Stomach (tissue), 4 donors: ENCODE measurements at regions not wholly inside any gene's neighbourhood (a gene's known extent, or its start where the extent isn't known, plus 50 kb on each side); places are given as distances from the start of the nearest gene placed in this dataset.

Experiments used
- POLR2A ChIP-seq, 4 donors: fragments of 450-650 bp; IDR thresholded peaks; one replicate each; pipeline ENCODE4 v1.6.1; 2016; ENCODE audit warnings: antibody characterized with exemption in 4 of 4, control low read depth in 2 of 4, mild to moderate bottlenecking in 1 of 4, moderate library complexity in 1 of 4
- TF ChIP-seq, protein P1 (sequence below), 7 experiments: fragments of 450-650 bp in 4 of 7; fragments of 200-600 bp in 3 of 7; sonication (generic) in 3 of 7; IDR thresholded peaks; one replicate each; pipeline ENCODE4 v1.5.1; 2016 to 2019; ENCODE audit warnings: antibody characterized with exemption in 7 of 7, control low read depth in 2 of 7, mild to moderate bottlenecking in 1 of 7

DNA sequence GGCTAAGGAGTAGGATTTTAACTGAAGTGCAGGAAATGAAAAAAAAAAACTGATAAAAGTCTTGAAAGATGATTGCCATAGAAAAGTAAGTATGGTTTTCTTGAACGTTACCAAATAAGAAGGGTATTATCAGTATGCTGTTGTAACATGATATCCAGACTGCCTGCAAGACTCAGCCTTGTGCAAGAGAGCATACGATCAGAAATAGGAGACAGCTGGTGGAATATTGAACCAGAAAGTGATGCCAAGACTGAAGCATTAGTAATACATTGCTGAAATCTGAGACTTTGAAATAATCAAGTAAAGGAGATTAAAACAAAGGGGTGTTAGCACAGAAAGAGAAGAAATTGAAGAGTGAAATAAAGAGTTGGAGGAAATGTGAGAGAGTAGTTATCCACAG lies 452.7 kb upstream of the CNTN5 start:
- no peak for TF ChIP-seq POLR2A (IDR thresholded peaks at IDR 0.05)
- TF ChIP-seq, protein P1, sequence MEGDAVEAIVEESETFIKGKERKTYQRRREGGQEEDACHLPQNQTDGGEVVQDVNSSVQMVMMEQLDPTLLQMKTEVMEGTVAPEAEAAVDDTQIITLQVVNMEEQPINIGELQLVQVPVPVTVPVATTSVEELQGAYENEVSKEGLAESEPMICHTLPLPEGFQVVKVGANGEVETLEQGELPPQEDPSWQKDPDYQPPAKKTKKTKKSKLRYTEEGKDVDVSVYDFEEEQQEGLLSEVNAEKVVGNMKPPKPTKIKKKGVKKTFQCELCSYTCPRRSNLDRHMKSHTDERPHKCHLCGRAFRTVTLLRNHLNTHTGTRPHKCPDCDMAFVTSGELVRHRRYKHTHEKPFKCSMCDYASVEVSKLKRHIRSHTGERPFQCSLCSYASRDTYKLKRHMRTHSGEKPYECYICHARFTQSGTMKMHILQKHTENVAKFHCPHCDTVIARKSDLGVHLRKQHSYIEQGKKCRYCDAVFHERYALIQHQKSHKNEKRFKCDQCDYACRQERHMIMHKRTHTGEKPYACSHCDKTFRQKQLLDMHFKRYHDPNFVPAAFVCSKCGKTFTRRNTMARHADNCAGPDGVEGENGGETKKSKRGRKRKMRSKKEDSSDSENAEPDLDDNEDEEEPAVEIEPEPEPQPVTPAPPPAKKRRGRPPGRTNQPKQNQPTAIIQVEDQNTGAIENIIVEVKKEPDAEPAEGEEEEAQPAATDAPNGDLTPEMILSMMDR (IDR thresholded peaks at IDR 0.05) = no peak
